T1000 (cell line): ENCODE measurements at regions not wholly inside any gene's neighbourhood (a gene's known extent, or its start where the extent isn't known, plus 50 kb on each side); places are given as distances from the start of the nearest gene placed in this dataset.

ENCODE experiments used
- DNase-seq: peaks from one replicate; lab custom pipeline; 2025; ENCODE audit warnings: mixed read lengths; lab: John Stamatoyannopoulos, UW

DNA sequence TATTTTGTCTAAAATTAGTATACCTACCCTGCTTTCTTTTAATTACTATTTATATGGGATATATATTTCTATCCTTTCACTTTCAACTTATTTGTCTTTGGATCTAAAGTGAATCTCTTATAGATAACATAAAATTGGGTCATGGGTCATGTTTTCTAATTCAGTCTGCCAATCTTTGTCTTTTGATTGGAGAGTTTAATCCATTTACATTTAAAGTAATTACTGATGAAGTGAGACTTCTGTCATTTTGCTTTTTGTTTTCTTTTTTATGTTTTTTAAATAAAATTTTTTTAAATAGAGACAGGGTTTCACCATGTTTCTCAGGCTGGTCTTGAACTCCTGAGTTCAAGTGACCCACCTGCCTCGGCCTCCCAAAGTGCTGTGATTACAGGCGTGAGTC, 50.5 kb upstream of the PRDM1 start:
- no peak for DNase-seq

- no peak for DNase-seq
These were observed 52.3 kb upstream of the PRDM1 start for GRCh38 chr6:106033806-106034205.

DNA sequence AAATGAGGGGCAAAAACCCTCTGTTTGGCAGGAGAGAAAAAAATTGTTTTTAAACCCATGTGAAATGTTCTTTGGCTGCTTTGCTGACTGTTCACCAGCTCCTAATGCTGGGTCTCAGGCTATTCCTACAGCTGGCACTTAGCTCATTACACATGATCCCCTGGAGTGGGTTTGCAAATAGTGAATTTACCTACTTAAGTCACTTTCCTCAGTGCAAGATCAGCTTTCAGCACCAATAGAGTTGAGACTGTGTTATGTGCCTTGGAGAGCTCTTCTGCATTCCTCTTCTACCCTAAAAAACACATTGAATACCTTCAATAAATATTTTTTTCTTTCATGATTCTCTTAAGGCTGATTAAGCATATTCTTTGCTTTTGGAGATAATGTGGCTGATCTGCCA, 58.4 kb upstream of the PRDM1 start:
- no peak for DNase-seq

DNA sequence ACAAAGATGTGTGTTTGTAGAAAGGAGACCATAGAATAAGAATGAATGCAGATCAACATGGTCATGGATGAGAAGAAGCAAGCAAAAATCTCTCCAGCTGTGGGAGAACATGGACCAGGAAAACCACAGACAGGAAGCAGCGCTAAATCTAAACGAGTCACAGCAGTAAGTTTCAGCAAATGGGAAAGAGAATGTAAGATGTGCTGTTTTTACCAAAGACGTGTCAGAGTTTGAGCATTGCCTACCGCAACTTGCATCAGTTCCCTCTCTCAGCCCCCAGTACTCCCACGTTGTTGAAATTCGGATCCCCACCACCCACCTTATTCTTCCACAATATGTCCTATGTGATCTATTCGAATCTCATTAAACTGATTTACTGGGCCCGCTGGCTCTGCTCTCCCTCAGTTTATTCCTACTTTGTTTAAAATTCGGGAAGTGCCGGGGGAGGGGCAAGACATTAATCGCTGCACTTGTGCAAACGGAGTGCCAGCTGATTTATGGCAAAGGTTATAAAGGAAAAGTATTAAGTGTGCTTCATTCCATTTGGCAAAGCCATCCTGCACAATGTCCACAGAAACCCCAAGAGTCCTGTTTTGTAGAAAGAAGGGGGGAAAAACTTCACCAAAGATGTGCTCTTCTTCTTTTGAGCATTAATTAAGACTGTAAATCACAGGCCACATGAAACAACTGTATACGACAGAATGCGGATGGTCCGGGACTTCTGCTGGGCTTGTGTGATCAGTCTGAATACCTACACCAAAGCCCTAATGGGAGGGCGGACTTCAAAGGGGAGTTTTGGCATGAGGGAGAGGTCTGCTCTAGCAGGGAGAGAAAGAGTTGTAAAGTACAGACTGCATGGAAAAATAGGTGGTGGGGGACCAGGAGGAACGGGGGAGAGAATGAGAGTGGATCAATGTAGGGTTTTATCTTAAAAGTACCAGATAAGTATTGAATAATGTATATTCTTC, 59.1 kb upstream of the PRDM1 start:
- no peak for DNase-seq

DNA sequence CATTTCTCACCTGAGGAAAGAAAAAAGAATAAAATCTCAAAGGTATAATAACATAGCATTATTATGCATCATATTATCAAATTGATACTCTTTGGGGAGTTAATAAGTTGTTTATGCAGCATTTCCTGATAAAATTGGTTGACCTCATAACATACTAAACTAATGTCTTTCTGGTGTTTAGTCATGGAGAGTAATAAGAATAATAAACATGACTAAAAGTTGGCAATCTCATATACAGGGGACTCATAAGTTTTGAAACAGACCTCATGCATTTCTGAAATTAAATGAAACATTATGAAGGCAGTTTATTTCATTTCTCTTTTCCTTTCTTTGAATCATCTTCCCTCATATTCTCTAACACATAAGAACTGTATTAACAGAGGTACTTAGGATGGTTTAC, 60.5 kb upstream of the PRDM1 start:
- DNase-seq: no peak

GRCh38 chr6:106022801-106023200, 63.3 kb upstream of the PRDM1 start:
- no peak for DNase-seq

DNA sequence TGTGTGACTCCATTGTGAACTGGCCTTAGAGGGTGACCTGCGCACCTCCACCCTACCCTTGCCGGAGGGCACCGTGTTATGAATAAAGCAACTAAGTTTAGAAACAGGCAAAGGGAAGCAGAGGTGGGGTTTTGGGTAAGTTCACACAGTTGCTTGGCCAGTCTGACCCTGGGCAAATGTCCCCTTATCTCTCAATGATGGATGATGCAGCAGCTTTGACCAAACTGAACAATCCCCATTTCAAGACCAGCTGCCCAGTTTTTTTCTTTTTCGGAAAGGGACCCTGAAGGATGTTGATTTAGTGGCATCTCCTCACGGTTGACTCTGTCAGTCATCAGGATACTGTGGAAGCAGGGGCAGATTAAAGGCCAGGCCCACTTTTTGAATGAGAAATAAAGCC, 68.7 kb upstream of the PRDM1 start:
- DNase-seq: no peak

- DNase-seq: no peak
These were observed 71.2 kb upstream of the PRDM1 start for GRCh38 chr6:106014955-106015354.

GRCh38 chr6:106011476-106011875, 74.7 kb upstream of the PRDM1 start:
- no peak for DNase-seq

DNA sequence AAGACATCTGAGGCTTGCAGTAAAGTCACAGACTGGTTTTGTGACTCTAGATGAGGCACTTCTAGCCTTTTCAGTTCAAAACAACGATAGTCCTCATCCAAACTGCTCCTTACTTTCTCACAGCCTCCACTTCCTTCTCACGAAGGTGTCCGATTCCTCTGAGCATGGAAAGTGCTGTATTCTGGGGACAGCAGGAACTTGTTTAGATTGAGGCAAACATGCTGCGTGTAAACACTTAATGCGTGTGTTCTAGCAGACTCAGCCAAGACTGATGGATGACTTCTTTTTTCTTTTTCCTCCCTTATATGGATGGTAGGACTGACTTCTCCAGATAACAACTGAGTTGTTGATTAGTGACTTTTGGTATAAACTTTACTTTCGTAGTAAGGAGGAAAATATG, 80.2 kb upstream of the PRDM1 start:
- DNase-seq: no peak

GRCh38 chr6:106005013-106005412, 81.1 kb upstream of the PRDM1 start:
- DNase-seq: no peak

GRCh38 chr6:106003268-106003987, 82.7 kb upstream of the PRDM1 start:
- no peak for DNase-seq

- no peak for DNase-seq
These were observed 84.1 kb upstream of the PRDM1 start for GRCh38 chr6:106002005-106002404.

- DNase-seq: no peak
These were observed 85.2 kb upstream of the PRDM1 start for GRCh38 chr6:106000935-106001334.

- no peak for DNase-seq
These were observed 88.7 kb upstream of the PRDM1 start for GRCh38 chr6:105997482-105997881.

GRCh38 chr6:105995391-105995865, 90.7 kb upstream of the PRDM1 start:
- DNase-seq: no peak

GRCh38 chr6:105994591-105995390, 91.3 kb upstream of the PRDM1 start:
- peak; percentile 26 for DNase-seq

DNA sequence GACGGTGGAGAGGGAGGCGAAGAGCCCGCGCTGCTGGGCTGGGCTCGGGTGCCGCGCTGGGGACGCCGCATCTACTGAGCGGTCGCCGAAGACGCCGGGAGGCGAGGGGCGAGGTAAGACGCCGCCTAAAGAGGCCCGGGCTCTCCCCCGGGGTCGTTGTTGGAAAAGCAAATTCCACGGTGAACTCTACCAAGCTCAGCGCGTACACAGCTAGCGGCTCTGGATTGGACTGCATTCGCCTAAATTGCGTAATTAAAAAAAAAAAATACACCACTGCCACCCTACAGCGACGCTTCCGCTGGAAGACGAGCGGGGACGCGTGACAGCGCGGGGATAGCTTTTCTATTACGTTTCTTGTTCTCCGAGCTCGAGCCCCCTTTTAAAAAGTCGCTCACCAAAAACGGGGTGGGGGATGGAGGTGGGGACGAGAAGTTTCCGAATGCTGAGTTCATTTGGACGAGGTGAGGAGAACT, 92.0 kb upstream of the PRDM1 start:
- no peak for DNase-seq

DNA sequence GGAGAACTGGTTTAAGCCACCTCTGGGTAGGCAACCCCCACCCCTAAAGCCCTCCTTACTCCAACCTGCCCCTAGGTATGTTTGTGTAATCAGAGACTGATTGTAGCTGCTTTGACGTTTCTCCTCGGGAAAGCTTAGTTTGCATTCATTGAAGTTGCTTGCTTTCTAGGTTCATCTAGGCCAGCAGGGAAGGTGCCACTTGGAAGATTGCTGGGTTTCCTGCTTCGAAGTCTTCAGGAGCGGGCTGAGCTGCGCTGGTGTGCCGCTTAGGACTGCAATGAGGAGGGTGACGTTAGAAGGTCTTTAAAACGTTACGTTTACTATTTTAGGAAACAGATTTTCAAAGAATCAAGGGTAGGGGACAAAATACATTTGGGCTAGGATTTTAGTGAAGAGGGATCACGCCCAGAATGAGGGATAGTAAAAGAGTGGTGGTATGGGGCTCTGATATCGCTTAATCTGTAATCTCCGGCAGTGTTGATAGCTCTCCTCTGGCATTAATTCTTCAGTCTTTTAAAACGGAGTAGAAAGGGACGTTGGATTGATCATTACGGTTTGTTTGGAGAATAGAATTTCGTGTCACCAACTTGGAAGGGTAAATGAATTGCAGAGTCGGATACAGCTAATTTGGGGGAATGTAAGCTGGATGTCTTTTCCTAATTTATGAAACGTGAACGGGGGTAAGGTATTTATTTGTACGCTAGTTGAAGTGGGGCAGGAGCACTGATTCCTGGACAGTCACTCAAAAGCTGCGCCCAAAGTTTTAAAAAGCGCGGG, 92.6 kb upstream of the PRDM1 start:
- DNase-seq: no peak

DNA sequence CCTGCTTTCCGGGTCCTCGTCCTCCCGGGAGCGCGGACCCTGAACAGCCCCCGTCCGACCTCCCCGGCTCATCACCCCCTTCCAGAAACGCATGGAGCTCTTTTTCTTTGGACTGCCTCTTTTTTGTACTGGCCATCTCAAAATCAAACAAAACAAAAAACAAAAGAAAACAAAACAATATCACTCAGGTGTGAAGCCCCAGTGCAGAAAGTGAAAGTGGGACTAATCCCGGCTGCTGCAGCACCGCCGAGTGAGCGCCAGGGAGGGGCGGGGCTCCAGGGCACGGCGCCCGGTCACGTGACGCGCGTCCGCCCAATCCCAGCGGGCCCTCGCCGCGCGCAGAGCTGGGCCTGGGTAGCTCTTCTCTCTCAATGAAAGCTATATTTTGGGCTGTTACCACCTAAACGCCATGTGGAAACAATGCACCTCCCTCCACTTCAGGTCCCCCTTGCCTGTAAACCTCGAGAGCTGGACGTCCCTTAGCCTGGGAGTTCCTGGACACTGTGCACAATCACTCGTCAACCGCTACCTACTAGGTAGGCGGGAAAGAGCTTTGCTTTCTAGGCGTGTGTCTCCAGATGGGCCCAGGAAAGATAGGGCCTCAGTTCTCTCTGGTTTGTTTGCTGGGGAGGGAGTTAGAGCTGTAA, 93.7 kb upstream of the PRDM1 start:
- peak; percentile 65 for DNase-seq
